CD4-positive, alpha-beta T cell treated with Interleukin-15 for 1 hour (primary cell): ENCODE measurements at regions not wholly inside any gene's neighbourhood (a gene's known extent, or its start where the extent isn't known, plus 50 kb on each side); places are given as distances from the start of the nearest gene placed in this dataset.
"Not testable (repeated sequence)": the region's sequence is repeated elsewhere in the genome, so short reads cannot be mapped to it uniquely, and the experiment has no call there.

Experiments used
- DNase-seq: peaks from one replicate; pipeline ENCODE4 v3.0.0-alpha.2; 2020

- DNase-seq = peak; percentile 55
Measured at GRCh38 chr14:71400871-71401321, 493.6 kb downstream of the PCNX1 start.

DNA sequence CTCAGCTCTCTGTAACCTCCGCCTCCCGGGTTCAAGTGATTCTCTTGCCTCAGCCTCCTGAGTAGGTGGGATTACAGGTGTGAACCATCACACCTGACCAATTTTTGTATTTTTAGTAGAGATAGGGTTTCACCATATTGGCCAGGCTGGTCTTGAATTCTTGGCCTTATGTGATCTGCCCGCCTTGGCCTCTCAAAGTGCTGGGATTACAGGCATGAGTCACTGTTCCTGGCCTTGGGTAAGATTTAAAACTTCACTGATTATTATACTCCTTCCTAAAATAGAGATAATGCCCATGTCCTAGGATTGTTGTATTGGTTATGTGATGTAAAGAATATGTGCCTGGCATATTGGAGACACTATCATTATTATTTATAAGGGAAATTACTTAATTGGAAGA is 495.2 kb downstream of the PCNX1 start:
- DNase-seq = not testable (repeated sequence)

GRCh38 chr14:71403656-71404055 is 496.4 kb downstream of the PCNX1 start:
- peak; percentile 71 for DNase-seq

GRCh38 chr14:71405676-71406075 is 498.4 kb downstream of the PCNX1 start:
- no peak for DNase-seq

DNA sequence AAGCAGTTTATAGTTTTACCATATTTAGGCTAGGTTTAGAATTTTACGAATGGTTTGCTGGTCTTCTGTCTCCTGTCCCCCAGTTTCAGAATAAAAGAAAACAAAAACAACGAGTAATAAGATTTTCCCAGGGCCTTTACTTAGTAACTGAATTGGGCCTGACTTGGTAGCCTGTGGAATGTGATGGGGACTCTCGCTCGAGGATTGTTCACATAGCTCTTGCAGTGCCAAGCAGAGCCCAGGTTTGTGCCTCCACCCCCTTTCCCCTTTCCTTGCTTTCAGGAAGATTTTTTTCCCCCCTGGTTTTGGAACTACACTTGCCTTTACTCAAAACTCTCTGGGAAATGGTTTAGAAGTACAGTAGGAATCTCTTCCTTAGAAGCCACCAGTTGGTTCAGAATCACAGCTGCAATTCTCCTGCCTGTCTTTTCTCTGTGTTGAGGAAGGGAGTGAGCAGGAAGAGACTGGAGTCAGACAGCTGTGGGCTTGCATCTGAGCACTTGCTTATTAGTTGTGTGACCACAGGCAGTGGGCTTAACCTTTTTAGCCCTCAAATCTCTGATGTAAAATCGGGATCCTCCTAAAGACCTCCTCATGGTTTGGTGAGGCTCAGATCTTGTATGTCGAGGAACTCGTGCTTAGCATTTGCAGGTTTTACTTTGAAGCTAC is 501.2 kb downstream of the PCNX1 start:
- no peak for DNase-seq

DNA sequence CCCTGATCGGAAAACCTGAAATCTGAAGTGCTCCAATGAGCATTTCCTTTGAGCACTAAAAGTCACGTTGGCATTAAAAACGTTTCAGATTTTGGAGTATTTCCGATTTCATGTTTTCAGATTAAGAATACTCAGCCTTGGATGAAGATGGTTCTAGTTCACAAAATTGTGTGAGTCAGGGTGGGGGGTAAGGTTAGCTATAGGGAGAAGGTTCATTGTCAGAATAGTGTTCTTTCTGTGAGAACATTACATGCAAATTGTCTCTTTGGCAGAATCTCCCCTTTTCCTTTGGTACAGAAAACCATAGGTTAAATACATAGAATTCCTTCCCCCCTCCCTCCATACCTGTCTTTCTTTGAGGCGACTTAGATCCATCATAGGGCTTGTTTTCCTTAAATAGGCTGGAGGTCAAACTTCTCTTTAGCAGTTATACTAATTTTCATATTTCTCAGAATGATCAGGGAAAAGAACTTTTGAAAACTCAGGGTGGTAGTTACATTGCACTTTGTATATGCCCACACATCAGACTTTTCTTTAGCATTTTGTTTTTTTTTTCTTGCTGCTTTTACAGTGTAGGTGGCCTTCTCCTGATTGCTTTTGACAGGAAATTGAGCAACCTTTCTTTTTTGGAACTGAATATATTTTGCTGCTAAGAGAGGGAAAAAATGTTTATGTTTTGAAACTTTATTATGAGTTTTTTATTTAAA is 503.5 kb downstream of the PCNX1 start:
- DNase-seq = no peak

DNA sequence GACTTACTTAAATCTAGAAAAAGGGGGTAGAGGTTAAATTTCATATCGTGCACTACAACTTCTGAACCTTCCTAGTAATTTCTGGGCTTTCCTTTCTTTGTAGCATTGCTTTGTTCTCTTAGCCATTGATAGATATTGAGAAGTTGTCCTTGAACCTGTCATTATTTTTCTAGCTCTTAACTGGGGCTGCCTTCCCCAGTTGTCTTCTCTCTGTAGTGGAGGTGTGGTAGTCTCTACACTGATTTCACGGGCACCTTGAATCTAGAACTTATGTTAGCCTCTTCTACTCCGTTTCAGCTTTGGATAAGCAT is 504.0 kb downstream of the PCNX1 start:
- no peak for DNase-seq

DNA sequence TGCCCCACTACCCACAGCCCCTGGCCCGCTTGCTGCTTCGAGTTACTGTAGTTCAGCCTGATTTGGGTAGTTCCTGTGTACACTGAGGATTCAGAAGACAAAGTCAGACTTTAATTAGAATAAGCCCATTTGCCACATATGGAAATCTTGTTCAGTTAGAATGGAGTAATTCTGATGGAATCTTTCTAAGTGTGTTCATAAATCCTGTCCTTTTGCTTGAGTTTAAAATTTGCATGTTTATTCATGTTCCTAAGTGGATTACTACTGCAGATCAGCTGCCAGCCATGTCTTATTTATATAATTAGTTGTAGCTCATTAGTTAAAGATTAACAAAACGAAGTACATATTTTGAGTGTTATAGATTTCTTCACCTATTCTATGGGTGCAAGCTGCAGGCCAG is 504.5 kb downstream of the PCNX1 start:
- no peak for DNase-seq

GRCh38 chr14:71414631-71415403 is 507.6 kb downstream of the PCNX1 start:
- no peak for DNase-seq

DNA sequence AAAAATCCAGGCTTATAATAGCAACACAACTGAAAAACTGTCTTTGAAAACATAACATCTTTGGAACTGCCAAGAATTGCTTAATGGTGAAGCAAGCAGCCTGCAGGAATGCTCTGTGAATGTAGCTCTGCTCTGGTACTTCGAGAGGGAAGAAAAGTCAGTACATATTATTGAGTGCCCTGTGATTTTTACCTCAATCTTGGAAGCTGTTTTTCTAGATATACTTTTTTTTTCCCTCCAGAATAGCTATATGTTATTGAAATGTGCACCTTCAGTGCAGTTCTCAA is 508.1 kb downstream of the PCNX1 start:
- DNase-seq = no peak

GRCh38 chr14:71416392-71416791 is 509.1 kb downstream of the PCNX1 start:
- DNase-seq = no peak

GRCh38 chr14:71418532-71419245 is 511.4 kb downstream of the PCNX1 start:
- DNase-seq = no peak

DNA sequence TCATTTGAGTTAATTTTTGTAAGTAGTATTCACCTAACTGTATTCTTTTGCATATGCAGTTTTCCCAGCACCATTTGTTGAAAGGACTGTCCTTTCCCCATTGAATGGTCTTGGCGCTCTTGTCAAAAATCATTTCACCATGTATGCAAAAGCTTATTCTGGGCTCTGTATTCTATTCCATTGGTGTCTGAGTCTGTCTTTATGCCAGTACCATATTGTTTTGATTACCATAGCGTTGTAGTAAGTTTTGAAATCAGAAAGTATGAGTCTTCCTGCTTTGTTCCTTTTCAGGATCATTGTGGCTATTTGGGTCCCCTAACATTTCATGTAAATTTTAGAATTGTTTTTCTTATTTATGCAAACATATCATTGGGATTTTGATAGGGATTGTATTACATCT is 508.7 kb upstream of the RGS6 start:
- DNase-seq = no peak

GRCh38 chr14:71424941-71425340 is 507.3 kb upstream of the RGS6 start:
- DNase-seq = no peak

DNA sequence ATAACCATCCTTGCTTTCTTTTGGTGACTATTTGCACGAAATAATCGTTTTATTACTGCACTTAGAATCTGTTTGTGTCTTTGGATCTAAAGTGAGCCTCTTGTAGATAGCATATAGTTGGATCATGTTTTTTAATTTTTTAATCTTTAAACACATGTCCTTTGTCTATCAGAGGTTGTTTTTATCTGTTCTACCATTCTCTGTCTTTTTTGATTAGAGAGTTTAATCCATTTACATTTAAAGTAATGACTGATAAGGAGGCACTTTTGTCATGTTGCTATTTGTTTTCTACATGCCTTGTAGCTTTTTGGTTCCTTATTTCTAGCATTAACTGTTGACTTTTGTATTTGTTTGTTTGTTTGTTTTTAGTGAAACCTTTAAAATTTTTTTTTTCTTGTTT is 506.2 kb upstream of the RGS6 start:
- DNase-seq = no peak

- no peak for DNase-seq
Measured at GRCh38 chr14:71429902-71430301, 502.3 kb upstream of the RGS6 start.

- no peak for DNase-seq
Measured at GRCh38 chr14:71430321-71430677, 501.9 kb upstream of the RGS6 start.

GRCh38 chr14:71430678-71431376 is 501.4 kb upstream of the RGS6 start:
- no peak for DNase-seq

DNA sequence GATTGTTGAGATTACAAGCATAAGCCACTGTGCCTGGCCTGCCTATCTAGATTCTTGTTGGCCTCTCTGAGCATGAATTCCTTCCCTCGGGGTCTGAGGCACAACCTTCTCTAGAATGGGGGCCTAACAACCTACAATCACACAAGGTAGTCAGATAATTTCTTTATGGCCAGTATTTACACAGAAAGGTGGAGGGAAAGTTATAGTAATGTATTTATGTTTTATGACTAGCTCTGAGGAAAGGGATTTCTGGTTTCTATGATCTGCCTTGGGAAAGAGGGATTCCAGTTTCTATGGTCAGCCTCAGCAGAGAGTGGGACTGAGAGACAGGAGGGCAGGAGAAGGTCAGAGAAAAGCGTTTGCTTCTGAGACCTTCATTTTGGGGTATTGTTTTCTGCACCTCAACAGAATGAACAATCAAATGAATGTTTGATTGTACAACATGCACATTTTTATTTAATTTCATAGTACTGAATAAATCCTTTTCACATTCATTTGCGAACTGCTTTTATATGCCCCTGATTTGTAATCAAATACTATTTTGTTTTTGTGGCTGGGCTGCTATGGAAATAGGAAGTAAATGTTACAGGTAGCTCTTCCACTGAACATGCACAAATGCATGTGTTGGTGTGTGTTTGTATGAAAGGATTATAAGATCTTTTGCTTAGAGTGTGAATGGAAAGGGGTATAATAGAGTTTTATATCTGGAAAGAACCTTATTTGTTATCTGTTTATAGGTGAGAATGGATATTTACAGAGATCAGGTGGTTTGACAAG is 499.7 kb upstream of the RGS6 start:
- no peak for DNase-seq

DNA sequence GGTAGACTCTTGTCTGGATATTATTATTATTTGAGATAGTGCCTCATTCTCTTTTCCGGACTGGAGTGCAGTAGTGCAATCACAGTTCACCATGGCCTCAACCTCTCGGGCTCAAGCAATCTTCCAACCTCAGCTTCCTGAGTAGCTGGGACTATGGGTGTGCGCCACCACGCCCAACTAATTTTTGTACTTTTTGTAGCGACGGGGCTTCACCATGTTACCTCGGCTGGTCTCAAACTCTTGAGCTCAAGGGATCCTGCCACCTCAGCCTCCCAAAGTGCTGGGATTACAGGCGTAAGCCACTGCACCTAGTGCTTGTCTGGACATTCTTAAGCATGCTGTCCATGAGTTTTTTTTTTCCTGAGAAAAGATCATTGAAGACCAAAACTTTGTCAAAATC is 498.9 kb upstream of the RGS6 start:
- DNase-seq = no peak

- not testable (repeated sequence) for DNase-seq
Measured at GRCh38 chr14:71435641-71436040, 496.6 kb upstream of the RGS6 start.

DNA sequence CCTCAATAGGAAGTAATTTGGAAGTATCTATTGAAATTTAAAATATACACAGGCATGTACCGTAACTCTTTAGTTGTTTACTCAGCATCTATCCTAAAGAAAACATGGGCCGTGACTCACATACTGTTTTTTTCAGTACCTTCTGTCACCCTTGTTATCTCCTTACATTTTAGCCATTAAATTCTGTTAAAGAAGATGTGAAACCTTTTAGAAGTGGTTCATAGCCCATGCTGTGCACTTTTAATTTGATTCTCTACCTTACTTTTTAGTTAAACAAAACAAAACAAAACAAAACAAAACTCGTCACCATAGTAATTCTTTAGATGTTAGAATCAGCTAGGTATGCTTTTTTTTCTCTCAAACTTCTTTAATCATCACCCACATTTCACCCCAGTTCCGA is 494.4 kb upstream of the RGS6 start:
- no peak for DNase-seq
